ENCODE measurements at regions not wholly inside any gene's neighbourhood (a gene's known extent, or its start where the extent isn't known, plus 50 kb on each side); places are given as distances from the start of the nearest gene placed in this dataset.

DNA sequence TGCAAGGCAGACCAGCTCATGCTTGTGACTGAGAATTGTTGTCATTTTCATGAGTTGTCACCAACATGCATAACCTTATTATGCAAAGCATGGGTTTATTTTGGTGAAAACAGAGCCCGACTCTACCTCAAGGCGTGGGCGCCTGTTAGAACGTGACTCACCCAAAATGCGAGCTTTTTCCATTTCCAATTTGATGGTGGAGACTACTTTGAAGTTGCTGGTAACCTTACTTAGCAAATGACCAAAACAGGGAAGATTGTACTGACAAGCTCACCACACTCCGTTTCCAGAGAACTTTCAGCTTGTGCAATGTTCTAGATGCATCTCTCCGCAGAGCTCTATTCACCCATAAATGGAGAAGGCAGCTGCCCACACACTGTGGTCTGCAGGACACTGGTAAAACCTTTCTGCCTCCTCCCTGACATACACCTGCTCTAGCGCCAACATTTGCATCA lies 284.5 kb downstream of the MAF start:
- TF ChIP-seq EZH2 (IDR thresholded peaks at IDR 0.05; ENCODE audit: borderline replicate concordance, low read length) = no peak
- TF ChIP-seq, protein P1, sequence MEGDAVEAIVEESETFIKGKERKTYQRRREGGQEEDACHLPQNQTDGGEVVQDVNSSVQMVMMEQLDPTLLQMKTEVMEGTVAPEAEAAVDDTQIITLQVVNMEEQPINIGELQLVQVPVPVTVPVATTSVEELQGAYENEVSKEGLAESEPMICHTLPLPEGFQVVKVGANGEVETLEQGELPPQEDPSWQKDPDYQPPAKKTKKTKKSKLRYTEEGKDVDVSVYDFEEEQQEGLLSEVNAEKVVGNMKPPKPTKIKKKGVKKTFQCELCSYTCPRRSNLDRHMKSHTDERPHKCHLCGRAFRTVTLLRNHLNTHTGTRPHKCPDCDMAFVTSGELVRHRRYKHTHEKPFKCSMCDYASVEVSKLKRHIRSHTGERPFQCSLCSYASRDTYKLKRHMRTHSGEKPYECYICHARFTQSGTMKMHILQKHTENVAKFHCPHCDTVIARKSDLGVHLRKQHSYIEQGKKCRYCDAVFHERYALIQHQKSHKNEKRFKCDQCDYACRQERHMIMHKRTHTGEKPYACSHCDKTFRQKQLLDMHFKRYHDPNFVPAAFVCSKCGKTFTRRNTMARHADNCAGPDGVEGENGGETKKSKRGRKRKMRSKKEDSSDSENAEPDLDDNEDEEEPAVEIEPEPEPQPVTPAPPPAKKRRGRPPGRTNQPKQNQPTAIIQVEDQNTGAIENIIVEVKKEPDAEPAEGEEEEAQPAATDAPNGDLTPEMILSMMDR (IDR thresholded peaks at IDR 0.05; ENCODE audit: low read length) = no peak
